ENCODE measurements at regions not wholly inside any gene's neighbourhood (a gene's known extent, or its start where the extent isn't known, plus 50 kb on each side); places are given as distances from the start of the nearest gene placed in this dataset.

- Histone ChIP-seq H3K36me3 (ENCODE audit: control insufficient read depth, insufficient read depth, low read length) (no peaks in the 10 kb centered on the region), H3K27me3 (ENCODE audit: control insufficient read depth, insufficient read depth, low read length) (no peaks in the 10 kb centered on the region), H3K4me3 (ENCODE audit: low read length) (no peak overlapping the region), H3K9me3 (ENCODE audit: control insufficient read depth, insufficient read depth, low read length) (no peaks in the 10 kb centered on the region), H3K27ac (ENCODE audit: low read length) (no peak overlapping the region), H3K4me1 (ENCODE audit: control insufficient read depth, insufficient read depth, low read length) (no peaks in the 10 kb centered on the region)
- DNase-seq (ENCODE audit: low read depth, low spot score), result no peak
These were observed 161.7 kb downstream of the OPA1 start for GRCh38 chr3:193754719-193755118.

- WGBS (ENCODE audit: insufficient coverage, insufficient read length), result no CpG with 5 or more reads among the region's 1 CpG
- Histone ChIP-seq H3K36me3 (ENCODE audit: control insufficient read depth, insufficient read depth, low read length) (no peaks in the 10 kb centered on the region), H3K27me3 (ENCODE audit: control insufficient read depth, insufficient read depth, low read length) (no peaks in the 10 kb centered on the region), H3K9me3 (ENCODE audit: control insufficient read depth, insufficient read depth, low read length) (no peaks in the 10 kb centered on the region), H3K27ac (ENCODE audit: low read length) (no peak overlapping the region), H3K4me1 (ENCODE audit: control insufficient read depth, insufficient read depth, low read length) (no peaks in the 10 kb centered on the region), H3K4me3 (ENCODE audit: low read length) (no peak overlapping the region)
- DNase-seq (ENCODE audit: low read depth, low spot score), result no peak
These were observed 163.5 kb downstream of the OPA1 start for GRCh38 chr3:193756536-193756935.

- Histone ChIP-seq H3K27ac (ENCODE audit: low read length) (no peak overlapping the region), H3K9me3 (ENCODE audit: control insufficient read depth, insufficient read depth, low read length) (no peaks in the 10 kb centered on the region), H3K4me1 (ENCODE audit: control insufficient read depth, insufficient read depth, low read length) (no peaks in the 10 kb centered on the region), H3K4me3 (ENCODE audit: low read length) (no peak overlapping the region), H3K36me3 (ENCODE audit: control insufficient read depth, insufficient read depth, low read length) (no peaks in the 10 kb centered on the region), H3K27me3 (ENCODE audit: control insufficient read depth, insufficient read depth, low read length) (no peaks in the 10 kb centered on the region)
- no peak for DNase-seq (ENCODE audit: low read depth, low spot score)
- no CpG with 5 or more reads among the region's 2 CpGs for WGBS (ENCODE audit: insufficient coverage, insufficient read length)
These were observed 164.4 kb downstream of the OPA1 start for GRCh38 chr3:193757457-193757856.

GRCh38 chr3:193761969-193762368 lies 169.0 kb downstream of the OPA1 start:
- no peak overlapping the region for H3K4me3 ChIP-seq (ENCODE audit: low read length)
- WGBS (ENCODE audit: insufficient coverage, insufficient read length), result no CpG with 5 or more reads among the region's 5 CpGs
- H3K4me1 ChIP-seq (ENCODE audit: control insufficient read depth, insufficient read depth, low read length), result no peaks in the 10 kb centered on the region
- H3K27me3 ChIP-seq (ENCODE audit: control insufficient read depth, insufficient read depth, low read length), result no peaks in the 10 kb centered on the region
- no peaks in the 10 kb centered on the region for H3K9me3 ChIP-seq (ENCODE audit: control insufficient read depth, insufficient read depth, low read length)
- DNase-seq (ENCODE audit: low read depth, low spot score), result no peak
- H3K27ac ChIP-seq (ENCODE audit: low read length), result no peak overlapping the region
- H3K36me3 ChIP-seq (ENCODE audit: control insufficient read depth, insufficient read depth, low read length), result no peaks in the 10 kb centered on the region

GRCh38 chr3:193762657-193763056 lies 169.6 kb downstream of the OPA1 start:
- DNase-seq (ENCODE audit: low read depth, low spot score), result no peak
- H3K4me1 ChIP-seq (ENCODE audit: control insufficient read depth, insufficient read depth, low read length), result no peaks in the 10 kb centered on the region
- no peaks in the 10 kb centered on the region for H3K27me3 ChIP-seq (ENCODE audit: control insufficient read depth, insufficient read depth, low read length)
- H3K9me3 ChIP-seq (ENCODE audit: control insufficient read depth, insufficient read depth, low read length), result no peaks in the 10 kb centered on the region
- no peak overlapping the region for H3K4me3 ChIP-seq (ENCODE audit: low read length)
- no peak overlapping the region for H3K27ac ChIP-seq (ENCODE audit: low read length)
- no peaks in the 10 kb centered on the region for H3K36me3 ChIP-seq (ENCODE audit: control insufficient read depth, insufficient read depth, low read length)
- WGBS (ENCODE audit: insufficient coverage, insufficient read length), result no CpG with 5 or more reads among the region's 1 CpG

GRCh38 chr3:193764959-193765358 lies 172.0 kb downstream of the OPA1 start:
- Histone ChIP-seq H3K27ac (ENCODE audit: low read length) (no peak overlapping the region), H3K36me3 (ENCODE audit: control insufficient read depth, insufficient read depth, low read length) (no peaks in the 10 kb centered on the region), H3K9me3 (ENCODE audit: control insufficient read depth, insufficient read depth, low read length) (no peaks in the 10 kb centered on the region), H3K4me3 (ENCODE audit: low read length) (no peak overlapping the region), H3K4me1 (ENCODE audit: control insufficient read depth, insufficient read depth, low read length) (no peaks in the 10 kb centered on the region), H3K27me3 (ENCODE audit: control insufficient read depth, insufficient read depth, low read length) (no peaks in the 10 kb centered on the region)
- no CpG with 5 or more reads among the region's 5 CpGs for WGBS (ENCODE audit: insufficient coverage, insufficient read length)
- no peak for DNase-seq (ENCODE audit: low read depth, low spot score)

GRCh38 chr3:193767353-193768069 lies 174.5 kb downstream of the OPA1 start:
- no peak for DNase-seq (ENCODE audit: low read depth, low spot score)
- H3K36me3 ChIP-seq (ENCODE audit: control insufficient read depth, insufficient read depth, low read length), result no peaks in the 10 kb centered on the region
- no peaks in the 10 kb centered on the region for H3K9me3 ChIP-seq (ENCODE audit: control insufficient read depth, insufficient read depth, low read length)
- H3K27me3 ChIP-seq (ENCODE audit: control insufficient read depth, insufficient read depth, low read length), result no peaks in the 10 kb centered on the region
- no CpG with 5 or more reads among the region's 1 CpG for WGBS (ENCODE audit: insufficient coverage, insufficient read length)
- H3K4me3 ChIP-seq (ENCODE audit: low read length), result no peak overlapping the region
- H3K27ac ChIP-seq (ENCODE audit: low read length), result no peak overlapping the region
- H3K4me1 ChIP-seq (ENCODE audit: control insufficient read depth, insufficient read depth, low read length), result no peaks in the 10 kb centered on the region

- Histone ChIP-seq H3K36me3 (ENCODE audit: control insufficient read depth, insufficient read depth, low read length) (no peaks in the 10 kb centered on the region), H3K9me3 (ENCODE audit: control insufficient read depth, insufficient read depth, low read length) (no peaks in the 10 kb centered on the region), H3K27me3 (ENCODE audit: control insufficient read depth, insufficient read depth, low read length) (no peaks in the 10 kb centered on the region), H3K27ac (ENCODE audit: low read length) (no peak overlapping the region), H3K4me1 (ENCODE audit: control insufficient read depth, insufficient read depth, low read length) (no peaks in the 10 kb centered on the region), H3K4me3 (ENCODE audit: low read length) (no peak overlapping the region)
- WGBS (ENCODE audit: insufficient coverage, insufficient read length), result no CpG with 5 or more reads among the region's 2 CpGs
- no peak for DNase-seq (ENCODE audit: low read depth, low spot score)
These were observed 175.0 kb downstream of the OPA1 start for GRCh38 chr3:193768070-193768394.

- WGBS (ENCODE audit: insufficient coverage, insufficient read length), result no CpG with 5 or more reads among the region's 2 CpGs
- Histone ChIP-seq H3K4me1 (ENCODE audit: control insufficient read depth, insufficient read depth, low read length) (no peaks in the 10 kb centered on the region), H3K27ac (ENCODE audit: low read length) (no peak overlapping the region), H3K9me3 (ENCODE audit: control insufficient read depth, insufficient read depth, low read length) (no peaks in the 10 kb centered on the region), H3K36me3 (ENCODE audit: control insufficient read depth, insufficient read depth, low read length) (no peaks in the 10 kb centered on the region), H3K27me3 (ENCODE audit: control insufficient read depth, insufficient read depth, low read length) (no peaks in the 10 kb centered on the region), H3K4me3 (ENCODE audit: low read length) (no peak overlapping the region)
- DNase-seq (ENCODE audit: low read depth, low spot score), result no peak
These were observed 176.4 kb downstream of the OPA1 start for GRCh38 chr3:193769437-193769836.

- no peaks in the 10 kb centered on the region for H3K9me3 ChIP-seq (ENCODE audit: control insufficient read depth, insufficient read depth, low read length)
- peaks cover 3% of the 10 kb centered on the region; the same call in 1 of the 2 replicates for H3K4me1 ChIP-seq (ENCODE audit: control insufficient read depth, insufficient read depth, low read length)
- no peaks in the 10 kb centered on the region for H3K36me3 ChIP-seq (ENCODE audit: control insufficient read depth, insufficient read depth, low read length)
- WGBS (ENCODE audit: insufficient coverage, insufficient read length), result no CpG with 5 or more reads among the region's 20 CpGs
- no peak overlapping the region for H3K4me3 ChIP-seq (ENCODE audit: low read length)
- DNase-seq (ENCODE audit: low read depth, low spot score), result no peak
- H3K27me3 ChIP-seq (ENCODE audit: control insufficient read depth, insufficient read depth, low read length), result no peaks in the 10 kb centered on the region
- H3K27ac ChIP-seq (ENCODE audit: low read length), result no peak overlapping the region
These were observed 178.1 kb downstream of the OPA1 start for GRCh38 chr3:193771011-193771652.
